Kidney (tissue), 13 donors: ENCODE measurements at regions not wholly inside any gene's neighbourhood (a gene's known extent, or its start where the extent isn't known, plus 50 kb on each side); places are given as distances from the start of the nearest gene placed in this dataset.

Source experiments
- DNase-seq, 5 donors: peaks; one replicate each; pipeline ENCODE4 v3.0.0-alpha.2; 2013 to 2020
- FAIRE-seq: peaks from 2 replicates; lab custom pipeline; 2012; peaks lifted over from hg19 to GRCh38; lab: Jason Lieb, UNC
- H3K27ac ChIP-seq, 2 donors: one replicate each; pipeline ENCODE4 v1.7.0; 2013; ENCODE audit warnings: low read depth in 2 of 2, low read length in 2 of 2, inconsistent platforms in 1 of 2
- H3K27me3 ChIP-seq: one replicate; pipeline ENCODE4 v1.7.1; 2013; ENCODE audit warnings: low read length, inconsistent platforms; ENCODE audit not compliant: control insufficient read depth, insufficient read depth
- H3K36me3 ChIP-seq, 3 donors: one replicate each; pipeline versions ENCODE4 v1.7.0 to v1.7.1; 2013; ENCODE audit warnings: low read length in 3 of 3, control low read depth in 1 of 3, inconsistent platforms in 1 of 3; ENCODE audit not compliant: insufficient read depth in 3 of 3, control insufficient read depth in 2 of 3
- H3K4me1 ChIP-seq, 3 donors: one replicate each; pipeline versions ENCODE4 v1.7.0 to v1.7.1; 2013; ENCODE audit warnings: low read length in 3 of 3, inconsistent platforms in 1 of 3, low read depth in 1 of 3; ENCODE audit not compliant: control insufficient read depth in 2 of 3, insufficient read depth in 2 of 3
- H3K4me3 ChIP-seq, 3 donors: one replicate each; pipeline versions ENCODE4 v1.7.0 to v1.8.1; 2013; ENCODE audit warnings: low read length in 3 of 3, control low read depth in 1 of 3, inconsistent platforms in 1 of 3
- H3K9ac ChIP-seq, 3 donors: one replicate each; pipeline versions ENCODE4 v1.7.0 to v1.7.1; 2013; ENCODE audit warnings: low read length in 3 of 3, control low read depth in 1 of 3, inconsistent platforms in 1 of 3
- H3K9me3 ChIP-seq, 3 donors: one replicate each; pipeline versions ENCODE4 v1.7.0 to v1.7.1; 2013; ENCODE audit warnings: low read length in 3 of 3, control low read depth in 1 of 3, inconsistent platforms in 1 of 3; ENCODE audit not compliant: control insufficient read depth in 2 of 3, insufficient read depth in 1 of 3
- CTCF ChIP-seq: IDR thresholded peaks from 3 replicates; pipeline ENCODE4 v1.5.1; 2012; ENCODE audit warnings: mild to moderate bottlenecking, moderate library complexity, borderline replicate concordance; ENCODE audit not compliant: insufficient read depth; ENCODE audit errors: extremely low read depth
- intact Hi-C: fragments of 100-400 bp; cut with DNase I; formaldehyde crosslinking; loops from one replicate; pipeline ENCODE4 v1.11.1; 2022
- donor health status: control.
- donor health status: control.
- donor health status: control.
- donor health status: control.
- donor health status: control.
- donor health status: DM: yes; HTN: yes; CAD: no.
- donor health status: Normal renal cell carcinoma (clear cell type).

DNA sequence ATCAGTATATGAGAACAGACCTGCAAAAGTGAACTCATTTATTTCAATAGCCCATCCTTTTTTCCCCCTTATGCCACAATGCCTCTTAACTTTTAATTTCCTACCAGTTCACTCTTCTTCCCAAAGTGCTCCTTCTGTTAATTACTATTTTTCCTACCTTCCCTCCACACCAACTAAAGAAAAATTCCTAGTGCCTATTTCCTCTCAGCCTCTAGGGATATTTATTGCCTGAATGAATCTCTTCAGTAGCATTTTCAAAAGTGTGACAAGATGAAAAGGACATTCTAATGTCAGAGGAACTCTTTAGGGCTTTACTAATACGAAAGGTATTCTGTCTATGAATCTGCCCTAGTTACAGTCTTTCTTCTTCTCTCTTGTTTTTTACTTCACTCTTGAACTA lies 181.1 kb upstream of the SPRY1 start:
- H3K4me1 ChIP-seq = no peaks in the 10 kb centered on the region
- no peaks in the 10 kb centered on the region for H3K9me3 ChIP-seq
- DNase-seq (no peak), FAIRE-seq (no peak)
- no peak overlapping the region for H3K27ac ChIP-seq
- TF ChIP-seq CTCF = no peak
- intact Hi-C loops = no loop called here
- H3K36me3 ChIP-seq = no peaks in the 10 kb centered on the region
- H3K9ac ChIP-seq = no peak overlapping the region
- H3K4me3 ChIP-seq = no peak overlapping the region
- H3K27me3 ChIP-seq = no peaks in the 10 kb centered on the region

GRCh38 chr4:123216543-123216942 lies 180.1 kb upstream of the SPRY1 start:
- intact Hi-C loops = no loop called here
- no peak overlapping the region for H3K9ac ChIP-seq
- no peaks in the 10 kb centered on the region for H3K36me3 ChIP-seq
- H3K27ac ChIP-seq = no peak overlapping the region
- no peaks in the 10 kb centered on the region for H3K4me1 ChIP-seq
- FAIRE-seq (no peak), DNase-seq (no peak)
- no peak overlapping the region for H3K4me3 ChIP-seq
- no peaks in the 10 kb centered on the region for H3K9me3 ChIP-seq
- TF ChIP-seq CTCF = no peak
- no peaks in the 10 kb centered on the region for H3K27me3 ChIP-seq

DNA sequence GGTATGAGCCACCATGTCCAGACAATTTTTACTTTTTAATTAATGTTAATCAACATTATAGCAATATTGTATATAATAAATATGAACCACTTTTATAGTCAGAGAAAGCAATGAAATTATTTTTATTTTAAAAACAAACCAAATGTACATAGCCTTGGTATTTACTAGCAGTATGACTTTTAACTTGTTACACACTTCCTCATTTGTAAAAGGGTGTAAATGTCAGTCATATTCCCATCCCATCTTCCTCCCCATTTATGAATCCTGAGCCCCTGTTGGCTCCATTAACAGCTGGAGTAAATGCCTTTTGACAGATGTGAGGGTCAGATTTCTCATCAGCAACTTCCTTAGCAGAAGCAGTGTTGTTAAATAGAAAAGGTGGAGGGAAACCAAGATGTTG lies 179.6 kb upstream of the SPRY1 start:
- Histone ChIP-seq H3K36me3 (no peaks in the 10 kb centered on the region), H3K4me1 (no peaks in the 10 kb centered on the region), H3K9ac (no peak overlapping the region), H3K27ac (no peak overlapping the region), H3K27me3 (no peaks in the 10 kb centered on the region), H3K9me3 (no peaks in the 10 kb centered on the region), H3K4me3 (no peak overlapping the region)
- FAIRE-seq (no peak), DNase-seq (peak in 1 of 5 donors; percentile 22)
- no peak for TF ChIP-seq CTCF
- intact Hi-C loops = no loop called here

GRCh38 chr4:123217664-123218063 lies 178.9 kb upstream of the SPRY1 start:
- H3K36me3 ChIP-seq = no peaks in the 10 kb centered on the region
- no peak overlapping the region for H3K4me3 ChIP-seq
- intact Hi-C loops = no loop called here
- no peak overlapping the region for H3K27ac ChIP-seq
- no peaks in the 10 kb centered on the region for H3K9me3 ChIP-seq
- no peaks in the 10 kb centered on the region for H3K27me3 ChIP-seq
- no peak for TF ChIP-seq CTCF
- no peak for FAIRE-seq
- DNase-seq = peak in 2 of 5 donors; percentile 38 to 50
- no peaks in the 10 kb centered on the region for H3K4me1 ChIP-seq
- H3K9ac ChIP-seq = no peak overlapping the region
